Activated CD4-positive, alpha-beta T cell treated with anti-CD3 and anti-CD28 coated beads, Interleukin-2, amount 50 U/mL, for 16 hours (primary cell): ENCODE measurements at regions not wholly inside any gene's neighbourhood (a gene's known extent, or its start where the extent isn't known, plus 50 kb on each side); places are given as distances from the start of the nearest gene placed in this dataset.
"Not testable (repeated sequence)": the region's sequence is repeated elsewhere in the genome, so short reads cannot be mapped to it uniquely, and the experiment has no call there.

ENCODE experiments used
- DNase-seq: peaks from one replicate; pipeline ENCODE4 v3.0.0-alpha.2; 2020

DNA sequence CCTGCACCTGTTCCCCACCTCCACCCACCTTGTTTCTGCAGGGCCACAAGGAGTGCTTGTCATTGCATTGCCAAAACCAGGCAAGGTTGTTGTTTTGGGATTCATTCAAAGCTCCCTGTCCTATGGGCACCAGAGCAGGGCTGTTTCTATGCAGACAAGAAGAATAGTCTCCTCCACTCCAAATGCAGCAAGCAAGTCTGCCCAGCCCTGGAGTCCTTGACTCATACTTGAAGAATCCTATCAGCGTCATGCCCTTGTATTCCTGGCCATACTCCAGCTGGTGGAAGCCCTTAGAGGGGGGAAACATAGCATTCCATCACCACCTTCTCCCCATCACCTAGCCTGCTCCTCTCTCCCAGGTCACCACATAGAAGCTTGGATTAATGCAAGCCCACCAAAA, 145.3 kb upstream of the ECI2 start:
- DNase-seq, result no peak

DNA sequence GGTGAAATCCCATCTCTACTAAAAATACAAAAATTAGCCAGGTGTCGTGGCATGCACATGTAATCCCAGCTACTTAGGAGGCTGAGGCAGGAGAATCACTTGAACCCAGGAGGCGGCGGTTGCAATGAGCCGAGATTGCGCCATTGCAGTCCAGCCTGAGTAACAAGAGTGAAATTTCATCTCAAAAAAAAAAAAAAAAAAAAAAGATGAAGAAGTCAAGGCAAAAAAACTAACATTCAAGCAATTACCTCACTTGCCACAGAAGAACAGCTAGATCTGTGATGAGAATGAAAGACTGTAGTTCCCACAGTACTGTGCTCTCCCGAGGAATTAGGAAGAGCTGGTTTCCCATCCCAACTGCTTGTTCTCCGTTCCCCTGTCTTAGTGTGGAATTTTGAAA, 144.7 kb upstream of the ECI2 start:
- no peak for DNase-seq

GRCh38 chr6:4274382-4275082, 139.2 kb upstream of the ECI2 start:
- no peak for DNase-seq

GRCh38 chr6:4272996-4273395, 137.6 kb upstream of the ECI2 start:
- no peak for DNase-seq

GRCh38 chr6:4271761-4272470, 136.5 kb upstream of the ECI2 start:
- DNase-seq, result no peak

DNA sequence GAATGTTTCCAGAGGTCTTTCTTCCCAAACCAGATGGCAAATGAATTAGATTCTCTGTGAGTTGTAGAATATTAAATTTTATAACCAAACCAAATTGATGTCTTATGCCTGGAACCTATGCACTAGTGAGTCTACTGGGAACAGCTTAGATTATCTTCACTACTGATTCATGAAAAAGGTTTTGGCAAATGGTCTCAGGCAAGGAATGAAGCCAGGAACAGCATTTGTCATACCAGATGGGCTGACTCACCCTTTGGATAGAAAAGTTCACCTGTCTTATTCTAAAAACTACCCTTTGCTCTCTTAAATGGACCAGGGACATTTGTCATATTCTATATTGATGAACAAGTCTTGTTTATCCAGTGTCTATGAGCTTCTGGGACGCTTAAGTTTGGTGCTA, 135.4 kb upstream of the ECI2 start:
- no peak for DNase-seq

- no peak for DNase-seq
Measured at GRCh38 chr6:4270001-4270400, 134.6 kb upstream of the ECI2 start.

- no peak for DNase-seq
Measured at GRCh38 chr6:4268171-4268570, 132.8 kb upstream of the ECI2 start.

GRCh38 chr6:4265740-4266139, 130.4 kb upstream of the ECI2 start:
- DNase-seq, result no peak

DNA sequence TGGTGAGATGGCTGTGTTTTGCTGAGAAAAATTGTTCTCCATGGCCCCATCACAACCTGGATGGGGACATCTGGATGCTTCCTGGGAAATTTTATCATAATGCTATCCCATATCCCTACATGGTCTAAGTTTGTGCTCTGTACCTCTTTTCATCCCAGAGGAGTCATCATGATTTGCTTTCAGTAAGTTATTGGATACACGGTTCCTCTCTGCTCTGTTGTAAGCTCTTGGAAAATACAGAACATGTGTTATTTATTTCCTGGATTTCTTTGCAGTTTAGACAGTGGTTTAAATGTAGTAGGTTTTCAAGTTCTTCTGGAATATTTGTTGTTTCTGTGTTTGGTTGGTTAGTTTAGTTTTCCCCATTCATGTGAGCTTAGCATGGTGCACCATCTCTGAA, 129.2 kb upstream of the ECI2 start:
- no peak for DNase-seq

DNA sequence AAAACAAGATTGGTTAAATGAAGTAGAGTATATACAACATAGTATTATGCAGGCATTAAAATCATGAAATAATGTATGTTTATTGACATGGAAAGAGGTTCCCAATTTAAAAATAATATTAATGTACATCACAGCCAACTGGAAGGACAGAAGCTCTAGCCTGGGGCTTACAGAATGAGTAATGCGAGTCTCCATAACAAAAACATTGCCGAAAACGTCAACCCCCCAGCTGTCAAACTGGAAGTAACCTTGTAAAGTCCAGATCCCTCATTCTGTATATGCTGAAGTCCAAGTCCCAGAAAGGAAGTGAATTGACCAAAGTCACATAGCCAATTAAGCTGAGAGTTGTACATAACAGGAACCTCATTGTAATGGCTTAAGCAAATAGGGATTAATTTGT, 128.7 kb upstream of the ECI2 start:
- DNase-seq, result no peak

- no peak for DNase-seq
Measured at GRCh38 chr6:4262526-4262925, 127.2 kb upstream of the ECI2 start.

GRCh38 chr6:4259391-4259790, 124.0 kb upstream of the ECI2 start:
- DNase-seq, result no peak

DNA sequence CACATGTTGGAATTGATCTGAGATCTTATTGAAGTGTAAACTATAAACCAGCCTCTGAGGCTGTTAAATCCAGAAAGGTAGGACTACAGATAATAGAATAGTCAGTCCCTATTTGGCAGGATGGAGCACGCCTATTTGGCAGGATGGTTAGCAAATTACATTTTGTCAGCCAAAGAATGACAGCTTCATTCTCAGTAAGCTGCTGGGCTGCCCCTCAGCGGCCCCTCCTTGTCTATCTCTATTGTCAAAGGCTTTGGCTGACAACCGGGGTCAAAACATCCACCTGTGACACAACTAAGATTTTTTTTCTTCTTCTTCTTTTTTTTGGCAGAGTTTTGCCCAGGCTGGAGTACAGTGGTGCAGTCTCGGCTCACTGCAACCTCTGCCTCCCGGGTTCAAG, 123.4 kb upstream of the ECI2 start:
- no peak for DNase-seq

DNA sequence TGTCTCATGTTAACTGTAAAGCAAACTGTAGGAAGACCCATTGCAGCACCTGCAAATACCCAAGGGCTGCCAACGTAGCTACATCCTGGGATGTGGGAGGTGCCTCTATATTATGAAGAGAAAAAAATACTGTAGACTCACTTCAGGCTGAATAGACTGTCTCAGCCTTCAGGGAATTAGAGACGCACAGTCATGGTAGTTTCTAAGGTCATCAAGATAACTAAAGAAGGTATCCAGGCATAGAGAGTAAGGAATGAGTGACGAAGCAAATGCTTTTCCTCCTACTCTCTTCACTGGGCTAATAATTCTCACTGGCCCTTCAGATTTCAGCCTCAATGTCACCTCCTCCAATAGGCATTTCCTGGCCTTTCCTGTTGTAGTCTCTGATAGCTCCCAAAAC, 121.6 kb upstream of the ECI2 start:
- no peak for DNase-seq

GRCh38 chr6:4253604-4254231, 118.3 kb upstream of the ECI2 start:
- no peak for DNase-seq

DNA sequence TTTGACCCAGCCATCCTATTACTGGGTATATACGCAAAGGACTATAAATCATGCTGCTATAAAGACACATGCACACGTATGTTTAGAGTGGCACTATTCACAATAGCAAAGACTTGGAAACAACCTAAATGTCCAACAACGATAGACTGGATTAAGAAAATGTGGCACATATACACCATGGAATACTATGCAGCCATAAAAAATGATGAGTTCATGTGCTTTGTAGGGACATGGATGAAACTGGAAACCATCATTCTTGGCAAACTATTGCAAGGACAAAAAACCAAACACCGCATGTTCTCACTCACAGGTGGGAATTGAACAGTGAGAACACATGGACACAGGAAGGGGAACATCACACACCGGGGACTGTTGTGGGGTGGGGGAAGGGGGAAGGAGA, 117.1 kb upstream of the ECI2 start:
- DNase-seq, result not testable (repeated sequence)

- no peak for DNase-seq
Measured at GRCh38 chr6:4250645-4251044, 115.3 kb upstream of the ECI2 start.

- DNase-seq, result not testable (repeated sequence)
Measured at GRCh38 chr6:4243832-4244231, 108.5 kb upstream of the ECI2 start.

DNA sequence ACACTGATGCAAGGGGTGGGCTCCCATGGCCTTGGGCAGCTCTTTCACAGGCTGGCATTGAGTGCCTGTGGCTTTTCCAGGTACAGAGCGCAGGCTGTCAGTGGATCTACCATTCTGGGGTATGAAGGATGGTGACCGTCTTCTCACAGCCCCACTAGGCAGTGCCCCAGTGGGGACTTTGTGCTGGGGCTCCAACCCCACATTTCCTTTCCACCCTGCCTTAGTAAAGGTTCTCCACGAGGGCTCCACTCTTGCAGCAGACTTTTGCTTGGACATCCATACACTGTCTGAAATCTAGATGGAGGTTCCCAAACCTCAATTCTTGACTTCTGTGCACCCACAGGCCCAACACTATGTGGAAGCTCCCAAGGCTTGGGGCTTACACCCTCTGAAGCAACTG, 107.9 kb upstream of the ECI2 start:
- no peak for DNase-seq

DNA sequence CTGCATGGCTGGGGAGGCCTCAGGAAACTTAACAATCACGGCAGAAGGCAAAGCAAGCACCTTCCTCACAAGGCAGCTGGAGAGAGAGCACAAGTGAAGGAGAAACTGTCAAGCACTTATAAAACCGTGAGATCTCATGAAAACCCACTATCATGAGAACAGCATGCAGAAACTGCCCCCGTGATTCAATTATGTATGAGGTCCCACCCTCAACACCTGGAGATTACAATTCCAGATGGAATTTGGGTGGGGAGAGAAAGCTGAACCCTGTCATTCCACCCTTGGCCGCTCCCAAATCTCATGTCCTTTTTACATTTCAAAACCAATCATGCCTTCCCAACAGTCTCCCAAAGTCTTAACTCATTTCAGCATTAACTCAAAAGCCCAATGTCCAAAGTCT, 107.2 kb upstream of the ECI2 start:
- DNase-seq, result no peak

DNA sequence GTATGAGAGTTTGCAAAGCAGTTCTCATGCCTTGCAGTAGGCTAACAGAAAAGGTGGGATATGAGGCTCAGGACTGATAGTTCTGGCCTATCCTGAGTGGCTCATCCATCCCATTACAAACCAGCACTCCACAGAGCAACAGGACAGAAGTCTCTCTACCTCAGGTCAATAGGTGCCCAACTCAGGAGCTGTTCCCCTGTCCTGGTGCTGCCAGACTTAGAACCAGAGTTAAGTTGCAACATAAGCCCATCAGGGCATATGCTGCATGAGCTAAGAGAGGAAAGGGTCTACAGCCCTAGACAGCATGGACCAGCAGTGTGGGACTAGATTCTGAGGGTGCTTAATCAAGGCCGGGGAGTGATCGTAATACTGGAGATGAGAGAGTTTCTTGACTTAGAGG, 104.8 kb upstream of the ECI2 start:
- no peak for DNase-seq

GRCh38 chr6:4225161-4225872, 89.9 kb upstream of the ECI2 start:
- no peak for DNase-seq
